Upper lobe of right lung (tissue), 1 donor: ENCODE measurements at regions not wholly inside any gene's neighbourhood (a gene's known extent, or its start where the extent isn't known, plus 50 kb on each side); places are given as distances from the start of the nearest gene placed in this dataset.
"Not testable (repeated sequence)": the region's sequence is repeated elsewhere in the genome, so short reads cannot be mapped to it uniquely, and the experiment has no call there.

Experiments
- ATAC-seq: fragments of 200-7000 bp; cut with Tn5 transposase; one replicate; pipeline ENCODE4 v1.9.1; 2020; ENCODE audit warnings: mild to moderate bottlenecking, moderate library complexity
- DNase-seq: peaks from one replicate; pipeline ENCODE4 v3.0.0-alpha.2; 2020
- H3K27ac ChIP-seq: fragments of 200-600 bp; one replicate; pipeline ENCODE4 v1.8.0; 2022
- H3K27me3 ChIP-seq: fragments of 200-600 bp; one replicate; pipeline ENCODE4 v1.8.0; 2022; ENCODE audit warnings: mild to moderate bottlenecking
- H3K36me3 ChIP-seq: fragments of 200-600 bp; one replicate; pipeline ENCODE4 v1.8.0; 2022
- H3K4me1 ChIP-seq: fragments of 200-600 bp; one replicate; pipeline ENCODE4 v1.8.0; 2022
- H3K4me3 ChIP-seq: fragments of 200-600 bp; one replicate; pipeline ENCODE4 v1.8.0; 2022; ENCODE audit warnings: mild to moderate bottlenecking
- H3K9me3 ChIP-seq: fragments of 200-600 bp; one replicate; pipeline ENCODE4 v1.8.0; 2022
- intact Hi-C: fragments of 100-400 bp; cut with DNase I; formaldehyde crosslinking; loops from one replicate; pipeline ENCODE4 v1.11.0; 2022
- TF ChIP-seq, protein P1 (sequence below): fragments of 200-600 bp; IDR thresholded peaks from one replicate; pipeline ENCODE4 v1.8.0; 2022; ENCODE audit warnings: antibody characterized with exemption
- donor health status: DM: no; HTN: yes; CAD: no; lungs with severe emphysema.

- DNase-seq (no peak), ATAC-seq (no peak)
- intact Hi-C loops = no loop called here
- no peaks in the 10 kb centered on the region for H3K4me1 ChIP-seq
- TF ChIP-seq, protein P1, sequence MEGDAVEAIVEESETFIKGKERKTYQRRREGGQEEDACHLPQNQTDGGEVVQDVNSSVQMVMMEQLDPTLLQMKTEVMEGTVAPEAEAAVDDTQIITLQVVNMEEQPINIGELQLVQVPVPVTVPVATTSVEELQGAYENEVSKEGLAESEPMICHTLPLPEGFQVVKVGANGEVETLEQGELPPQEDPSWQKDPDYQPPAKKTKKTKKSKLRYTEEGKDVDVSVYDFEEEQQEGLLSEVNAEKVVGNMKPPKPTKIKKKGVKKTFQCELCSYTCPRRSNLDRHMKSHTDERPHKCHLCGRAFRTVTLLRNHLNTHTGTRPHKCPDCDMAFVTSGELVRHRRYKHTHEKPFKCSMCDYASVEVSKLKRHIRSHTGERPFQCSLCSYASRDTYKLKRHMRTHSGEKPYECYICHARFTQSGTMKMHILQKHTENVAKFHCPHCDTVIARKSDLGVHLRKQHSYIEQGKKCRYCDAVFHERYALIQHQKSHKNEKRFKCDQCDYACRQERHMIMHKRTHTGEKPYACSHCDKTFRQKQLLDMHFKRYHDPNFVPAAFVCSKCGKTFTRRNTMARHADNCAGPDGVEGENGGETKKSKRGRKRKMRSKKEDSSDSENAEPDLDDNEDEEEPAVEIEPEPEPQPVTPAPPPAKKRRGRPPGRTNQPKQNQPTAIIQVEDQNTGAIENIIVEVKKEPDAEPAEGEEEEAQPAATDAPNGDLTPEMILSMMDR = no peak
- no peaks in the 10 kb centered on the region for H3K27me3 ChIP-seq
- H3K36me3 ChIP-seq = no peaks in the 10 kb centered on the region
- no peak overlapping the region for H3K4me3 ChIP-seq
- no peaks in the 10 kb centered on the region for H3K9me3 ChIP-seq
- no peak overlapping the region for H3K27ac ChIP-seq
These were observed 100.0 kb upstream of the NPSR1 start for GRCh38 chr7:34558022-34558421.

DNA sequence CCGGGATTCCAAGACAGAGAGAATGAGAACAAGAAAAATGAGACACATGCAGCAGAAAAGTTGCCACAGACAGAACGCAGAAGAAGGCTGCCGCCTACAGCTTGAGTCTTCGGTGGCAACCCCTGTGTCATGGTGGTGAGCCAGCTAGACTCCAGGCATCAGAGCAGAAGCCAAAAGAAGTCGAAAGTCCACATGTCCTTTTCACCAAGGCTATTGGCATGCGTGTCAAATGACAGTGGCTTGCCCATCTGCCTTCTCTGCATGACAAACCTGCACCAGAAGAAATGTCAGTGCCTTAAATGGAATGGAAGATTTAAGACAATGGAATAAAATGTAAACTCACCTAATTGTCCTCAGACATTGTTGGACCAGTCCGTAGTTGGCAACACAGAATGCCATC lies 93.9 kb upstream of the NPSR1 start:
- ATAC-seq (no peak), DNase-seq (no peak)
- H3K27me3 ChIP-seq = no peaks in the 10 kb centered on the region
- intact Hi-C loops = no loop called here
- TF ChIP-seq, protein P1 = no peak
- no peaks in the 10 kb centered on the region for H3K9me3 ChIP-seq
- H3K36me3 ChIP-seq = no peaks in the 10 kb centered on the region
- H3K4me3 ChIP-seq = no peak overlapping the region
- no peaks in the 10 kb centered on the region for H3K4me1 ChIP-seq
- no peak overlapping the region for H3K27ac ChIP-seq

GRCh38 chr7:34567906-34568305 lies 90.1 kb upstream of the NPSR1 start:
- H3K4me1 ChIP-seq = no peaks in the 10 kb centered on the region
- intact Hi-C loops = no loop called here
- no peaks in the 10 kb centered on the region for H3K9me3 ChIP-seq
- H3K4me3 ChIP-seq = no peak overlapping the region
- no peak overlapping the region for H3K27ac ChIP-seq
- H3K27me3 ChIP-seq = no peaks in the 10 kb centered on the region
- ATAC-seq (no peak), DNase-seq (no peak)
- no peaks in the 10 kb centered on the region for H3K36me3 ChIP-seq
- TF ChIP-seq, protein P1 = no peak

DNA sequence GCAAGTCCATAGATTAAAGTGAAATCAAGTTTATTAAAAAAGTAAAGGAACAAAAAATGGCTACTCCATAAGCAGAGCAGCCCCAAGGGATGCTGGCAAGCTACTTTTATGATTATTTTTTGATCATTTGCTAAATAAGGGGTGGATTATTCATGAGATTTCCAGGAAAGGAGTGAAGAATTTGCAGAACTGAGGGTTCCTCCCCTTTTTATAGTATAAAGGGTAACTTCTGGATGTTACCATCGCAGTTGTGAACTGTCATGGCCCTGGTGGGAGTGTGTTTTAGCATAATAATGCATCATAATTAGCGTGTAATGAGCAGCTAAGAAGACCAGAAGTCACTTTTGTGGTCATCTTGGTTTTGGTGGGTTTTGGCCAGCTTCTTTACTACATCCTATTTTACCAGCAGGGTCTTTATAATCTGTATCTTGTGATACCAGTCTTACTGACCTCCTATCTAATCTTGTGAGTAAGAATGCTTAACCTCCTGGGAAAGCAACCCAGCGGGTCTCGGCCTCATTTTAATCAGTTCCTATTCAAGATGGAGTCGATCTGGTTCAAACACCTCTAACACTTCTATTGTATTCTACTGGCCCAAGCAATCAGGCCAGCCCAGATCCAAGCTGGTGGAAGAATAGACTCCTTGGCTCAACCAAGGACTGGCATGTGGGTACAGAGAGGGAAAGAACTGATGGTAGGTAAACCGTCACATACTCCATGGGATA lies 87.9 kb upstream of the NPSR1 start:
- intact Hi-C loops = no loop called here
- ATAC-seq (no peak), DNase-seq (no peak)
- H3K36me3 ChIP-seq = no peaks in the 10 kb centered on the region
- H3K4me3 ChIP-seq = no peak overlapping the region
- H3K9me3 ChIP-seq = no peaks in the 10 kb centered on the region
- no peaks in the 10 kb centered on the region for H3K4me1 ChIP-seq
- no peaks in the 10 kb centered on the region for H3K27me3 ChIP-seq
- TF ChIP-seq, protein P1 = no peak
- H3K27ac ChIP-seq = no peak overlapping the region

GRCh38 chr7:34575006-34575405 lies 83.0 kb upstream of the NPSR1 start:
- Histone ChIP-seq H3K36me3 (no peaks in the 10 kb centered on the region), H3K9me3 (no peaks in the 10 kb centered on the region), H3K4me3 (no peak overlapping the region), H3K4me1 (no peaks in the 10 kb centered on the region), H3K27ac (no peak overlapping the region), H3K27me3 (no peaks in the 10 kb centered on the region)
- TF ChIP-seq, protein P1 = no peak
- intact Hi-C loops = no loop called here
- ATAC-seq (no peak), DNase-seq (no peak)

DNA sequence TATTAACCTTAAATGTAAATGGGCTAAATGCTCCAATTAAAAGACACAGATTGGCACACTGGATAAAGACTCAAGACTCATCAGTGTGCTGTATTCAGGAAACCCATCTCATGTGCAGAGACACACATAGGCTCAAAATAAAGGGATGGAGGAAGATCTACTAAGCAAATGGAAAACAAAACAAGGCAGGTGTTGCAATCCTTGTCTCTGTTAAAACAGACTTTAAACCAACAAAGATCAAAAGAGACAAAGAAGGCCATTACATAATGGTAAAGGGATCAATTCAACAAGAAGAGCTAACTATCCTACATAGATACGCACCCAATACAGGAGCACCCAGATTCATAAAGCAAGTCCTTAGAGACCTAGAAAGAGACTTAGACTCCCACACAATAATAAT lies 80.1 kb upstream of the NPSR1 start:
- H3K27me3 ChIP-seq, H3K4me3 ChIP-seq, ATAC-seq, intact Hi-C loops, H3K4me1 ChIP-seq, H3K27ac ChIP-seq, DNase-seq, H3K9me3 ChIP-seq, H3K36me3 ChIP-seq: not testable (repeated sequence)

GRCh38 chr7:34581698-34582097 lies 76.3 kb upstream of the NPSR1 start:
- H3K36me3 ChIP-seq, H3K4me1 ChIP-seq, H3K4me3 ChIP-seq, ATAC-seq, intact Hi-C loops, H3K9me3 ChIP-seq, H3K27me3 ChIP-seq, H3K27ac ChIP-seq, DNase-seq: not testable (repeated sequence)
